ENCODE measurements at regions not wholly inside any gene's neighbourhood (a gene's known extent, or its start where the extent isn't known, plus 50 kb on each side); places are given as distances from the start of the nearest gene placed in this dataset.
"Not testable (repeated sequence)": the region's sequence is repeated elsewhere in the genome, so short reads cannot be mapped to it uniquely, and the experiment has no call there.

- DNase-seq = no peak
Measured at GRCh38 chr4:127469959-127470809, 162.6 kb upstream of the INTU start.

- not testable (repeated sequence) for DNase-seq
Measured at GRCh38 chr4:127478271-127478670, 154.5 kb upstream of the INTU start.

GRCh38 chr4:127479031-127479622 is 153.6 kb upstream of the INTU start:
- peak; percentile 60 to 61 for DNase-seq

- no peak for DNase-seq
Measured at GRCh38 chr4:127482049-127482448, 150.7 kb upstream of the INTU start.

- DNase-seq = no peak
Measured at GRCh38 chr4:127484117-127484516, 148.6 kb upstream of the INTU start.

- DNase-seq = no peak
Measured at GRCh38 chr4:127486248-127486647, 146.5 kb upstream of the INTU start.

- DNase-seq = peak in 1 of 2 experiments; percentile 14
Measured at GRCh38 chr4:127491571-127491970, 141.2 kb upstream of the INTU start.

- DNase-seq = not testable (repeated sequence)
Measured at GRCh38 chr4:127496875-127497274, 135.9 kb upstream of the INTU start.

GRCh38 chr4:127498366-127498765 is 134.4 kb upstream of the INTU start:
- DNase-seq = no peak

GRCh38 chr4:127500242-127500641 is 132.5 kb upstream of the INTU start:
- DNase-seq = no peak

GRCh38 chr4:127501103-127501502 is 131.7 kb upstream of the INTU start:
- DNase-seq = peak; percentile 24 to 44

GRCh38 chr4:127503111-127503510 is 129.6 kb upstream of the INTU start:
- DNase-seq = no peak

GRCh38 chr4:127505203-127505602 is 127.6 kb upstream of the INTU start:
- peak in 1 of 2 experiments; percentile 4 for DNase-seq

- DNase-seq = no peak
Measured at GRCh38 chr4:127506283-127506682, 126.5 kb upstream of the INTU start.

- no peak for DNase-seq
Measured at GRCh38 chr4:127509155-127509554, 123.6 kb upstream of the INTU start.

- not testable (repeated sequence) for DNase-seq
Measured at GRCh38 chr4:127512672-127513071, 120.1 kb upstream of the INTU start.

GRCh38 chr4:127515259-127515658 is 117.5 kb upstream of the INTU start:
- DNase-seq = not testable (repeated sequence)

- no peak for DNase-seq
Measured at GRCh38 chr4:127518046-127518445, 114.7 kb upstream of the INTU start.

GRCh38 chr4:127521463-127521862 is 111.3 kb upstream of the INTU start:
- DNase-seq = no peak

GRCh38 chr4:127523369-127523768 is 109.4 kb upstream of the INTU start:
- DNase-seq = no peak

- no peak for DNase-seq
Measured at GRCh38 chr4:127525608-127526007, 107.1 kb upstream of the INTU start.

- DNase-seq = no peak
Measured at GRCh38 chr4:127528302-127528701, 104.5 kb upstream of the INTU start.

GRCh38 chr4:127529879-127530278 is 102.9 kb upstream of the INTU start:
- peak; percentile 73 to 74 for DNase-seq

GRCh38 chr4:127533028-127533700 is 99.6 kb upstream of the INTU start:
- DNase-seq = no peak

Data from Kasumi-1 (cell line).